Smooth muscle cell (in vitro differentiated cells): ENCODE measurements at regions not wholly inside any gene's neighbourhood (a gene's known extent, or its start where the extent isn't known, plus 50 kb on each side); places are given as distances from the start of the nearest gene placed in this dataset.
A peak's percentile ranks its signal among the peaks of the same experiment; 100 is the strongest.

Source experiments
- DNase-seq: peaks from one replicate; lab custom pipeline; 2025; ENCODE audit not compliant: unreplicated experiment; lab: John Stamatoyannopoulos, UW
- H2AFZ ChIP-seq: fragments of 200-600 bp; sonication (generic); 2 replicates; pipeline ENCODE4 v1.6.0; 2016; ENCODE audit warnings: antibody characterized with exemption, low read depth, mild to moderate bottlenecking
- H3F3A ChIP-seq: fragments of 200-600 bp; sonication (generic); 2 replicates; pipeline ENCODE4 v1.6.0; 2017; ENCODE audit warnings: antibody characterized with exemption, low read depth
- H3K27ac ChIP-seq: fragments of 200-600 bp; sonication (generic); 2 replicates; pipeline ENCODE4 v1.5.1; 2016; ENCODE audit warnings: low read depth, mild to moderate bottlenecking
- H3K27me3 ChIP-seq: fragments of 200-600 bp; sonication (generic); 2 replicates; pipeline ENCODE4 v1.6.1; 2016; ENCODE audit warnings: low read depth, mild to moderate bottlenecking
- H3K36me3 ChIP-seq: fragments of 200-600 bp; sonication (generic); 2 replicates; pipeline ENCODE4 v1.5.1; 2016; ENCODE audit warnings: low read depth
- H3K4me1 ChIP-seq: fragments of 200-600 bp; sonication (generic); 2 replicates; pipeline ENCODE4 v1.5.1; 2016; ENCODE audit warnings: low read depth
- H3K4me2 ChIP-seq: fragments of 200-600 bp; sonication (generic); 2 replicates; pipeline ENCODE4 v1.6.0; 2016; ENCODE audit warnings: mild to moderate bottlenecking
- H3K4me3 ChIP-seq: fragments of 200-600 bp; sonication (generic); 2 replicates; pipeline ENCODE4 v1.5.1; 2016; ENCODE audit warnings: mild to moderate bottlenecking
- H3K79me2 ChIP-seq: fragments of 200-600 bp; sonication (generic); 2 replicates; pipeline ENCODE4 v1.6.0; 2016; ENCODE audit warnings: low read depth, mild to moderate bottlenecking
- H3K9ac ChIP-seq: fragments of 200-600 bp; sonication (generic); 2 replicates; pipeline ENCODE4 v1.6.0; 2016; ENCODE audit warnings: low read depth
- H3K9me3 ChIP-seq: fragments of 200-600 bp; sonication (generic); replicated peaks from 2 replicates; pipeline ENCODE4 v1.5.1; 2016; ENCODE audit warnings: low read depth
- H4K20me1 ChIP-seq: fragments of 200-600 bp; sonication (generic); 2 replicates; pipeline ENCODE4 v1.6.0; 2016; ENCODE audit warnings: low read depth
- CTCF ChIP-seq: fragments of 200-600 bp; sonication (generic); IDR thresholded peaks from 2 replicates; pipeline ENCODE4 v1.5.1; 2017; ENCODE audit warnings: borderline replicate concordance, mild to moderate bottlenecking, antibody characterized with exemption; ENCODE audit not compliant: insufficient read depth, poor library complexity, severe bottlenecking
- WGBS: methylation state at CpG from one replicate; pipeline ENCODE4 v1.1.7; 2016; ENCODE audit warnings: low lambda C conversion rate; 5-methylcytosine and 5-hydroxymethylcytosine counted together

DNA sequence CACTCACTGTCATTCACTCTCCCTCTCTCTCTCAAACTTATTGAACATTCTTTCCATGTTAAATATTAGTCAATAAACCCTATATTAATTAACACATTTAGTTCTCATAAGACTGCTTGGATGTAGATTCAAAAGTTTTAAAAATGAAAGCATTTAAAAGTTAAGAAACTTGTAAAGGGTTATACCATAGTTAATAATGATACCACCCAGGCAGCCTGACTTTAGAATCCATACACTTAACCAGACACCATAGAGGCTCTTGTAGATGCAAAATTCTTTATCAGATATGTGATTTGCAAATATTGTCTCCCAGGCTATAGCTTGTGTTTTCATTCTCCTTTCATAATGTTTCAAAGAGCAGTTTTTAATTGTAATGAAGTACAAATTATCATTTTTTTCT is 335.8 kb upstream of the ACTBL2 start:
- Histone ChIP-seq H3K9ac (no peak overlapping the region), H3K4me2 (no peak overlapping the region), H2AFZ (no peak overlapping the region), H3K27ac (no peak overlapping the region), H3K36me3 (peaks cover 3% of the 10 kb centered on the region), H3K79me2 (no peaks in the 10 kb centered on the region), H3K27me3 (no peaks in the 10 kb centered on the region), H3K9me3 (no peaks in the 10 kb centered on the region), H3K4me1 (peaks cover 3% of the 10 kb centered on the region), H3K4me3 (no peak overlapping the region), H3F3A (no peaks in the 10 kb centered on the region), H4K20me1 (no peaks in the 10 kb centered on the region)
- no peak for DNase-seq
- no peak for TF ChIP-seq CTCF

- Histone ChIP-seq H3K4me3 (no peak overlapping the region), H4K20me1 (no peaks in the 10 kb centered on the region), H3K27ac (no peak overlapping the region), H3K4me1 (peaks cover 3% of the 10 kb centered on the region), H3K27me3 (no peaks in the 10 kb centered on the region), H3K9ac (no peak overlapping the region), H3K36me3 (peaks cover 3% of the 10 kb centered on the region), H3F3A (no peaks in the 10 kb centered on the region), H2AFZ (no peak overlapping the region), H3K4me2 (no peak overlapping the region), H3K9me3 (no peaks in the 10 kb centered on the region), H3K79me2 (no peaks in the 10 kb centered on the region)
- no peak for TF ChIP-seq CTCF
- DNase-seq: no peak
- WGBS: 88% methylated on average over 3 of the region's 3 CpGs
Measured at GRCh38 chr5:57817924-57818323, 335.3 kb upstream of the ACTBL2 start.

- H3K9ac ChIP-seq: no peak overlapping the region
Measured at GRCh38 chr5:57817001-57817453, 334.4 kb upstream of the ACTBL2 start.

More at GRCh38 chr5:57817001-57817453, 334.4 kb upstream of the ACTBL2 start:
- Histone ChIP-seq H4K20me1 (no peaks in the 10 kb centered on the region), H3K27me3 (no peaks in the 10 kb centered on the region), H3K79me2 (no peaks in the 10 kb centered on the region), H3K27ac (peak overlapping the region; percentile 50), H3K9me3 (no peaks in the 10 kb centered on the region), H3F3A (no peaks in the 10 kb centered on the region), H3K4me2 (no peak overlapping the region), H2AFZ (peak overlapping the region; percentile 51), H3K4me1 (peaks cover 3% of the 10 kb centered on the region), H3K36me3 (peaks cover 3% of the 10 kb centered on the region), H3K4me3 (no peak overlapping the region)
- TF ChIP-seq CTCF: no peak
- no peak for DNase-seq
- WGBS: 81% methylated on average over 2 of the region's 2 CpGs
